Natural killer cell (primary cell): ENCODE measurements at regions not wholly inside any gene's neighbourhood (a gene's known extent, or its start where the extent isn't known, plus 50 kb on each side); places are given as distances from the start of the nearest gene placed in this dataset.

Source experiments
- ATAC-seq, 3 donors: fragments of 150-1000 bp in 2 of 3; fragments of 200-7000 bp in 1 of 3; cut with Tn5 transposase; 1 replicate in 1 of 3; 2 replicates in 2 of 3; pipeline ENCODE4 v1.10.0; 2021; ENCODE audit warnings: mild to moderate bottlenecking in 2 of 3, moderate library complexity in 2 of 3
- DNase-seq, 2 donors: peaks; one replicate each; pipeline versions ENCODE4 v3.0.0 to v3.0.0-alpha.2; 2013 to 2021; ENCODE audit warnings: mixed read lengths in 1 of 2
- H3K27ac ChIP-seq: one replicate; pipeline ENCODE4 v1.5.1; 2013; ENCODE audit warnings: mild to moderate bottlenecking, low read length
- H3K27me3 ChIP-seq: one replicate; pipeline ENCODE4 v1.6.1; 2013; ENCODE audit warnings: low read length; ENCODE audit not compliant: control insufficient read depth, insufficient read depth
- H3K36me3 ChIP-seq: one replicate; pipeline ENCODE4 v1.6.1; 2013; ENCODE audit warnings: low read length; ENCODE audit not compliant: control insufficient read depth, insufficient read depth
- H3K4me1 ChIP-seq: one replicate; pipeline ENCODE4 v1.6.1; 2013; ENCODE audit warnings: low read length; ENCODE audit not compliant: control insufficient read depth, insufficient read depth
- H3K4me3 ChIP-seq: one replicate; pipeline ENCODE4 v1.5.1; 2013; ENCODE audit warnings: low read length
- H3K9me3 ChIP-seq: one replicate; pipeline ENCODE4 v1.6.1; 2013; ENCODE audit warnings: low read length; ENCODE audit not compliant: control insufficient read depth, insufficient read depth
- H3K27ac Mint-ChIP-seq, 2 donors: one replicate each; pipeline ENCODE4 v1.8.0; 2022; ENCODE audit warnings: mild to moderate bottlenecking in 2 of 2, mixed read lengths in 2 of 2, moderate library complexity in 1 of 2
- H3K27me3 Mint-ChIP-seq, 2 donors: one replicate each; pipeline ENCODE4 v1.8.0; 2022; ENCODE audit warnings: low read depth in 2 of 2, mixed read lengths in 2 of 2
- H3K36me3 Mint-ChIP-seq: one replicate; pipeline ENCODE4 v1.8.0; 2022; ENCODE audit warnings: mixed read lengths
- H3K4me1 Mint-ChIP-seq, 2 donors: one replicate each; pipeline ENCODE4 v1.8.0; 2022; ENCODE audit warnings: mixed read lengths in 2 of 2
- H3K4me3 Mint-ChIP-seq: one replicate; pipeline ENCODE4 v1.8.0; 2022; ENCODE audit warnings: mild to moderate bottlenecking, moderate library complexity, mixed read lengths
- H3K9me3 Mint-ChIP-seq, 2 donors: one replicate each; pipeline ENCODE4 v1.8.0; 2022; ENCODE audit warnings: mixed read lengths in 2 of 2
- CTCF ChIP-seq: fragments of 200-600 bp; IDR thresholded peaks from one replicate; pipeline ENCODE4 v1.8.0; 2022; ENCODE audit warnings: antibody characterized with exemption
- WGBS: methylation state at CpG from one replicate; pipeline ENCODE4 v1.1.7; 2013; ENCODE audit warnings: missing lambda C conversion rate; ENCODE audit not compliant: insufficient coverage; 5-methylcytosine and 5-hydroxymethylcytosine counted together
- intact Hi-C: fragments of 100-400 bp; cut with micrococcal nuclease; formaldehyde crosslinking; loops from one replicate; pipeline ENCODE4 v1.14.2; 2022

DNA sequence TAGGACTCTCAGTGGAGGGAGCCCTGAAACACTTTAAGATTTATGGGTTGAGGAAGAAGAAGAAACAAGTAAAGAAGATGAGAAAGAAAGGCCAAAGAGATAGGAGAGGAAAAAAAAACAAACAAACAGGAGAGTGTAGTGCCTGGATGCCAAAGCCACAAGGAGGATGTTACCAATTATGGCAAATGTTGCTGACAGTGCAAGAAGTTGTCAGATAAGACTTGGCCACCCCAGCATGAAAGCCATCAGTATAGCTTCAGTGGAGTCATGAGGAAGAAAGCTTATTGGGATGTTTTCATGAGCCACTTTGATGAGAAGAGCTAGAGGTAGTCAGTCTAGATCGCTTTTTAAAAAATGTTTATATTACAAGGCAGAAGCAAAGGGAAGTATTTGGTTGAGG lies 380.2 kb upstream of the ADGRL4 start:
- Mint-ChIP-seq H3K36me3 (peaks cover 5% of the 10 kb centered on the region), H3K27me3 (no peaks in the 10 kb centered on the region), H3K4me1 (no peaks in the 10 kb centered on the region), H3K9me3 (peaks cover 5 to 13% of the 10 kb centered on the region in 2 donors), H3K4me3 (no peak overlapping the region), H3K27ac (no peak overlapping the region)
- intact Hi-C loops = no loop called here
- no peak overlapping the region for H3K4me3 ChIP-seq
- H3K36me3 ChIP-seq = no peaks in the 10 kb centered on the region
- H3K27ac ChIP-seq = no peak overlapping the region
- H3K4me1 ChIP-seq = no peaks in the 10 kb centered on the region
- 93% methylated on average over 1 of the region's 1 CpG for WGBS
- no peak for DNase-seq
- ATAC-seq = no peak
- H3K9me3 ChIP-seq = no peaks in the 10 kb centered on the region
- no peaks in the 10 kb centered on the region for H3K27me3 ChIP-seq
- TF ChIP-seq CTCF = no peak

- no peaks in the 10 kb centered on the region for H3K4me1 ChIP-seq
- H3K27ac ChIP-seq = no peak overlapping the region
- no CpG with 5 or more reads among the region's 3 CpGs for WGBS
- TF ChIP-seq CTCF = no peak
- Mint-ChIP-seq H3K27ac (no peak overlapping the region), H3K4me1 (no peaks in the 10 kb centered on the region), H3K27me3 (no peaks in the 10 kb centered on the region), H3K4me3 (no peak overlapping the region), H3K36me3 (peaks cover 5% of the 10 kb centered on the region), H3K9me3 (peaks cover 8 to 13% of the 10 kb centered on the region in 2 donors)
- no peak overlapping the region for H3K4me3 ChIP-seq
- ATAC-seq (no peak), DNase-seq (no peak)
- no peaks in the 10 kb centered on the region for H3K9me3 ChIP-seq
- H3K27me3 ChIP-seq = no peaks in the 10 kb centered on the region
- H3K36me3 ChIP-seq = no peaks in the 10 kb centered on the region
- intact Hi-C loops = no loop called here
These were observed 373.5 kb upstream of the ADGRL4 start for GRCh38 chr1:79380078-79380477.

DNA sequence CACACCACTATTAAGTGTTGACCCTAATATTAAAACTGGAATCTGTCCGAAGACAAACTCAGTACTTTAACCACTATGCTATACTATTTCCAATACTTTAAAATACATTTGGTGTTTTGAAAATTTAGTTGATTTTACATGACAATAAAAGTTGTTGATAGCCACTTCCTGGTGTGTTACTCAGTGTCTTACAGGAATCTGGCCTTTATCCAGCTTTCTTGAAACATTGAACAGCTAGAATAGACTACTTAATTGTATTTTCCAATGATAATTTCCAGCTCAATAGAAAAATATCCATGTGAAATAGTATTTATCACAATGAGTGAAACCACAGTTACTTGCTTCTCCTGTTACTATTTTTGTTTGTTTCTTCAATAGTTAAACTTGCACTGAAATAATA lies 369.6 kb upstream of the ADGRL4 start:
- Mint-ChIP-seq H3K9me3 (peaks cover 10 to 16% of the 10 kb centered on the region in 2 donors), H3K36me3 (no peaks in the 10 kb centered on the region), H3K4me3 (no peak overlapping the region), H3K27ac (no peak overlapping the region), H3K4me1 (no peaks in the 10 kb centered on the region), H3K27me3 (no peaks in the 10 kb centered on the region)
- no peak overlapping the region for H3K27ac ChIP-seq
- no peaks in the 10 kb centered on the region for H3K27me3 ChIP-seq
- H3K4me1 ChIP-seq = no peaks in the 10 kb centered on the region
- H3K9me3 ChIP-seq = no peaks in the 10 kb centered on the region
- H3K36me3 ChIP-seq = no peaks in the 10 kb centered on the region
- TF ChIP-seq CTCF = no peak
- no CpG with 5 or more reads among the region's 1 CpG for WGBS
- H3K4me3 ChIP-seq = no peak overlapping the region
- DNase-seq (no peak), ATAC-seq (no peak)
- intact Hi-C loops = no loop called here

GRCh38 chr1:79375352-79375751 lies 368.8 kb upstream of the ADGRL4 start:
- Histone ChIP-seq H3K9me3 (no peaks in the 10 kb centered on the region), H3K27ac (no peak overlapping the region), H3K4me3 (no peak overlapping the region), H3K4me1 (no peaks in the 10 kb centered on the region), H3K27me3 (no peaks in the 10 kb centered on the region), H3K36me3 (no peaks in the 10 kb centered on the region)
- no peak for TF ChIP-seq CTCF
- intact Hi-C loops = no loop called here
- Mint-ChIP-seq H3K27me3 (no peaks in the 10 kb centered on the region), H3K4me1 (no peaks in the 10 kb centered on the region), H3K36me3 (no peaks in the 10 kb centered on the region), H3K27ac (no peak overlapping the region), H3K4me3 (no peak overlapping the region), H3K9me3 (peaks cover 10 to 16% of the 10 kb centered on the region in 2 donors)
- no CpG with 5 or more reads among the region's 1 CpG for WGBS
- ATAC-seq (no peak), DNase-seq (no peak)
